Glomerular visceral epithelial cell (primary cell): ENCODE measurements at regions not wholly inside any gene's neighbourhood (a gene's known extent, or its start where the extent isn't known, plus 50 kb on each side); places are given as distances from the start of the nearest gene placed in this dataset.

Experiments
- DNase-seq: peaks from one replicate; pipeline ENCODE4 v3.0.0-alpha.2; 2016; ENCODE audit errors: extremely low spot score

DNA sequence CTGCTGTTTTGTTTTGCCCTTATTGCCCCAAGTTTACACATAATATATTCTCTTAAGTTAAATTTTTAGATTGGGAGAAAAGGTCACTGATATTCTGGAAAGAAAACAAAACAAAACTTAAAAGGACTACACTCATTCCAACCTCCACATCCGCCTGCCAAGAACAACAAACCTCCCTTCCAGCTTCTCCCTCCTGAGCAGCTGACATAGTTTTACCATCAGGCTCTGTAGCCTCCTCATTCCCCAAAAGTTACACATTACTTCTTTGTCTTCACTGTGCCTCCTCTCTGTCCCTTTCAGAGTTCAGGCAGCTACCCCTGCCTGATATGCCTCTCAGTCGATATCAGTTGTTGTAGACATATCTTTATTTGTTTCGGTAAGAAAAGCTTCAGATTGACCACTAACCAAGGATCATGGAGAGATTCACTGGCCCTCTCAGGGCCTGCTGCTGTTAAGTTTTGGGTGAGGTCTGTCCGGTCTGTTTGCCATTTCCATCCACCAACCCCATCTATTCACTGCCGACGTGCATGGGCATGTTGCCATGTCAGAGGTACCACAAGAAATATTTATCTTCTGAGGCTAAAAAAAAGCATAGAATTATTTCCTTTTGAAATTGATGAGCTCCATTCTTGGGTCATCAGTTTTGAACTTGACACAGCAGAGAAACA is 164.1 kb downstream of the GASK1B start:
- DNase-seq: peak; percentile 23

GRCh38 chr4:158007566-158007965 is 165.3 kb downstream of the GASK1B start:
- no peak for DNase-seq

DNA sequence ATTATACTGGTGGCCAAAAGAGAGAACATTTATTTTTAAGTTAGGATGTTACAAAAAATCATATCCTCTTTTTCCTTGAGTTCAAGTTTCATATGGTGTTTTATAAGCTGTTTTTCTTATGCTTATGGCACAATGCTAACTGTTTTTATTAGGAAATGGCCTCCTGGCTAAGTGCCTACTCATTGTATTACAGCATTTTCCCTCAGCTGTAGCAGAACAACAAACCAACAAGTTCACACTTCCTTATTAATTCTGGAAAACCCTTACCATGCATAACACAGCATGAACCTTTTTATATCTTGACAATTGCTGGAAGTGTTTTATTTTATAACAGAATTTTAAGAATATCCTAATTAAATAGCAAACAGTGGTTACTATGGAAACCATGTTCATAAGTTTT is 165.8 kb downstream of the GASK1B start:
- DNase-seq: no peak

DNA sequence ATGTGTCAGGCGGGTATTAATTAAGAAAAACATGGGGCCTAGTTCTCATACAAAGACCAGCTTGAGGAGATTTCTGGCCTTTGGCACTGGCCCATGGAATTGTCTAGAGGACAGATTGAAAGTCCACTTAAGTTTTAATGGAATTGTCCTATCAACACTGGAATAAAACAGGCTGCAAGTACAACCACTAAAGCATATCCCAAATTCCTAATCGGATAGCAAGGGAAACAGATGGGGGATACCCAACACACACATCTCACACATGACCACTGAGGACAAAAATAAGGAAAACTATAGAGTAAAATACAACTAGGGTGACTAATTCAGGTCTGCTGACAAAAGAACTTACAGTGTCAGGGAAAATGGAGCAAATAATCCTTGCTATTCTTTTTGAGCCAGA is 167.8 kb downstream of the GASK1B start:
- no peak for DNase-seq

- no peak for DNase-seq
Observed at GRCh38 chr4:158004101-158004500, 168.7 kb downstream of the GASK1B start.

- no peak for DNase-seq
Observed at GRCh38 chr4:158003212-158003611, 169.6 kb downstream of the GASK1B start.

- DNase-seq: no peak
Observed at GRCh38 chr4:158002173-158002572, 170.7 kb downstream of the GASK1B start.

DNA sequence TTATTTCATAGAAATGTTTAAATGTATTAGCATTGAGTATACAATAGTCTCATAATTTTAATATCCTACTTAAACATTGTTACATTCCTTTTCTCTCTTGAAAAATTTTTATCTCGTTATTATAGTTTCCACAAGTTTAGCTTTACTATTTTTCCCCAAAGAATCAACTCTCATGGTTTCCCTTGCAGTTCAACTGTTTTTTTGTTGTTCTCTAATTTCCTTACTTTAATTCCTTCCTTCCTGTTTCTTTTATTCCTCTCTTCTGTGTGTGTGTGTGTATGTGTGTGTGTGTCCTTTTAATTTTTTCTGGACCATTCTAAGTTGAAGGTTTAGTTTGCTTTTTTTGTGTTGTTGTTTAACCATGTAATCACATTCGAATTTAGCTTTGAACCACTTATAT is 171.1 kb downstream of the GASK1B start:
- no peak for DNase-seq

DNA sequence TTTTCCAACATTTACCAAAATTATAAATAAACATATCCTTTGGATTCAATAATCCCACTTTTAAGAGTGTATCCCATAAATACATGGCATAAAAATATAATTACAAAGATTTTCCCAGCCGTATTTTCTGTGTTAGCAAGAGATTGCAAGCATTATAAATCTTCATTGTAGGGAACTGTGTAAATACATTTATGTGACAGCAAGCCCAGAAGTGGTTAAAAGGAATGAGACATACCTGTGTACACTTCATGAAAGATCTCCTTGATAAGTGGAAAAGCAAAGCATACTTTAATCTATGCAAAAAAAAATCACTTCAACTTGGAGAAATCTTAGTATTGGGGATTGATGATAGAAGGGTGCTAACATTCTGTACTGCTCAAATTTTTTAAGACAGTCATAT is 173.1 kb downstream of the GASK1B start:
- DNase-seq: no peak

DNA sequence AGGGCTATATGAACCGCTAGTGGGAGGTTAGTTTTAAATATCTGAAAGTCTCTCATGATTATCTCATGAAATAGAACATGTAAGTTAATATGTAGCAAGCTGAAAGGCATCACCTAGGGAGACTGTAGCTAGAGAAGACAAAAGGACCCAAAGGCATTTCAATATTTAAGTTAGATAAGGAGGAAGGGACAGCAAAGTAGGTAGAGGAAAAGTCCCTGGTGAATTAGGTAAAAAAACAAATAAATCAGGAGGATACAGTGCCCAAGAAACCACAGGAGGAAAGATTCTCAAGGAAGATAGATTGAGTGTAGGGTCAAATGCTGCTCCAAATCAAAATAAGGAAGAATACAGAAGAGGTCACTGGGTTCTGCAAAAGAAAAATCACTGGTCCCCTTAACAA is 175.5 kb downstream of the GASK1B start:
- no peak for DNase-seq

DNA sequence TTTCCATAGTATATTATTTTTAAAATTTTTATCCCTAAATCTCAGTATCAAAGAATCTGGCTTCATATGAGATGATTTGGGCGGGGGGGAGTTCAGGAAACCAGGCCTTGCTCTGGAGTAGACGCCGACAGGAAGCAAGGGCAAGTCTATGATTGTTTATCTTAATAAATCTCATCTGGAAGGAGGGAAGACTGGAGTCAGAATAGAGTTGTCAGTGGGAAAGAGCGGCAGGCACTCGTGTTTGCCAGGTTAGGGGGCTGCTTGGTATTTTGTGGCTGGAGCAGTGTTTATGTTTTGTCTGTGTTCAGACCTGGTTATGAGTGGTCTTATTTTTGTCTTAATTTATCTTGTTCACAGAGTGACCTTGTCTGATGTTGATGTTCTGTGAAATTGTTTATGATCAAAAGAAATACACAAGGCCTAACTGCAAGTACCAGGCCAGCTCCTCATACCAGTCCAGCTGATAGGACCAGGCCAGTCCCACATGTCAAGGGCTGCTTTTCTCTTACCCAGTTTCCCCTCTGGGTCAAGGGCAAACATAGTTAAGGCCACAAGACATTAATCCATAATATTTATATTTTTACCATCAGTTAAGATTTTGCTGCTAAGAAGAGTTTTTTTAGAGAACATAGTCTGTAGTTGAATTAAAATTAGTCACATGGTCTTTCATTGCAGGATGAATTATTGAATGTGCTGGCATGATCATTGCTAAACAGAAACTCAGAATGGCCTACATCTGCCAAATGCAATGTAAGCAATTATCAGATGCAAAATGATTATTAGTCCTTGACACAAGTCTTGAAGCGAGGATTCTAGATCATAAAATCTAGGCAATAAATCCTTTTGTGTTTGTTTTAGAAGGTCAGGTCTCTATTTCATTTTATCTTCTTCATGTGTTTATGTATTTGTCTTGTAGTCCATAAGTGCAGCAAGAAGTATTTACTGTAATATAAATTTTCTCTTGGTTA is 176.5 kb downstream of the GASK1B start:
- no peak for DNase-seq

GRCh38 chr4:157994863-157995262 is 178.0 kb downstream of the GASK1B start:
- no peak for DNase-seq

- DNase-seq: no peak
Observed at GRCh38 chr4:157992948-157993839, 179.6 kb downstream of the GASK1B start.

DNA sequence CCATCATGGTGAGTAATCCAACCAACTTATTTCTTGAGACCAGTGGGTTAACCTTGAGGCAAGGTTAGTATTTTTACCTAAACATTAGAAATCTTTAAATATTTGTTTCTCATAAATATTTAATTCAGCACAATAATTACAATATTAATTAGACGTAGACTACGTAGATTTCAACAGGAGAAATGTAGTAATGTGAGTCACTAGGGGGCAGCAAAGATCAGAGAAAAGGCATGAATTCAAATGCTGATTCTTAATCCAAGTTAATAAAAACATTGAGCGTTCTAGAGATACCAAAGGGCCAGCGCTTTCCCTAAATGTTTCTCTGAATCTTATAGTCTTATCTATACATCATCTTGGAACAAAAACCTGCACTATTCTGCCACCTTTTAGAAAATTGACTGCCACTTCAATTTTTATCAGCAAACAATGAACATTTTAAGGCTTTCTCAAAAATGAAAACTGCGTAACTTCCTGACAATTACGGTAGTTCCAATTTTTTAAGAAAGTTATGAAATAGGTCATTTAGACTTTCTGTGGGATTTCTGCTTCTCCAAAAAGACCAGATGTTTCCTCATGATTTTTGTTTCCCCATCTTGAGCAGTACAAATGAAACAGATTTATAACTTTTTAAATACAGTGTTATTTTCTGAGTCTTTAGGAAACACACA is 180.7 kb downstream of the GASK1B start:
- peak; percentile 67 for DNase-seq

GRCh38 chr4:157988641-157989040 is 184.2 kb downstream of the GASK1B start:
- DNase-seq: no peak

- DNase-seq: no peak
Observed at GRCh38 chr4:157984285-157984911, 188.4 kb downstream of the GASK1B start.

DNA sequence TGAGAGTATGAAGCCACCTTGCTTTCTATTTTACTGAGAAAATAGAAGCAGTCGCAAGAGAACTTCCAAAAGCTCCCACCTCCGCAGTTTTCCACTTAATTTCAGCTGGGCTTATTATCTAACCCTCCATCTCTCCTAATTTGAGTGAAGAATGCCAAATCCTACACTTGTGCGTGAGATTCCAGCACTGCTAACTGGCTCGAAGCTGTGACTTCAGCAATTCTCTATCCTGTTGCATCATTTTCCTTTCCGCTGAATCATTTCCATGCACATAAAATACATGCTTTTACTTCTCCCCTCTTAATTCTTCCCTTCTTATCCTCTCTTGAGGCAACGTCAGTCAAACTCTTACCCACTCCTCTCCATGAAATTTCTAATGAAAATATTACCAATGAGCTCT is 189.5 kb downstream of the GASK1B start:
- DNase-seq: no peak

- no peak for DNase-seq
Observed at GRCh38 chr4:157980158-157980557, 192.7 kb downstream of the GASK1B start.

DNA sequence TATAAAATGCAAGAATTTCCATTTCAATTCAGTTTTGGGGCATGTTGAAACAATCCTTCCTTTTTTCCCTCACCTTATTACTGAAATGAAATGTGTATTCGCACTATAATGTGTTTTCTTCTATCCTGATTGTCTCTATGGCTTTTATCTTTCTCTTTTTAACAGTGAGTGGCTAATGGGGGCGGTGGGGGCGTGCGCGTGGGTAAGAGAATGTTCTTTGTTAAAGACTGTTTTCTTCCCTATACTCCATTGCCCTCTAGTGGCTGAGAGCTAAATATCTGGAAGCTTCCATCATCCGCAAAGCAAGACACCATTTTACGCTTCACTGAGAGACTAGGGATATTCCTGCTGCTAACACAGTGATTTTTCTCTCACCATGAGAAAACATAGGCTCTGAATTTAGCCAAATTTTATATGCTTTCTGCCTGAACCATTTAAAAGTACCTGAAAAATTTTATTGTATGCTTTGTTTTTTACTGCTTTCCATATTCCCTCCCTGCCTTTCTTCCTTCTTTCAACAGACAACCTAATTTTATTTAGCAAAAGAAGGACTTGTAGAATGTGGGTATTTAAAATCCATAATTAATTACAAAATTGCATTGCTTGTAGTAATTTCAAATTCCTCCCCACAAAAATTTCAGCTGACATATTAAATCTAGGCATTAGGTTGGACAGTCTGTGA is 194.0 kb downstream of the GASK1B start:
- peak; percentile 73 for DNase-seq

DNA sequence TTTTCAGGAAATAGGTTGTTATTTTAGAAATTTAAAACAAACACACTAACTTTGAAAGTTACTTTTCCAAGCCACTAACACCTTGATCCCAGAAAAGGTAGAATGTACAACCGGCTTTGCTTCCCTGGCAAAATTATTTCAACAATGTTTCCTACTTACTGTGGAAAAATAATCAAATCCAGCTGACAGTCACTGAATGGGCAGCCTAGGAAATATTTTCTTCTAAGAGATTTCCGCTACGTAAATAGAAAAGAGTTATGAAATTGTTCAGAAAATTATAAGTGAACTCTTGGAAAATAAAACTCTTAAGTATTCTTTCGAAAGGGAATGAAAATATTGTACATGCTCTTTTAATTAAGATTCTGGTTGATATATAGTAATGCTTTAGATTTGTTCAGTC is 195.7 kb downstream of the GASK1B start:
- no peak for DNase-seq
